HG02852 (cell line): ENCODE measurements at regions not wholly inside any gene's neighbourhood (a gene's known extent, or its start where the extent isn't known, plus 50 kb on each side); places are given as distances from the start of the nearest gene placed in this dataset.
A peak's percentile ranks its signal among the peaks of the same experiment; 100 is the strongest.
"Not testable (repeated sequence)": the region's sequence is repeated elsewhere in the genome, so short reads cannot be mapped to it uniquely, and the experiment has no call there.

Experiments
- ATAC-seq: cut with Tn5 transposase; IDR thresholded peaks from one replicate; pipeline ENCODE4 v1.9.1; 2021; ENCODE audit warnings: mild to moderate bottlenecking, moderate library complexity; ENCODE audit not compliant: unreplicated experiment

- no peak for ATAC-seq
Observed at GRCh38 chr10:8128511-8128910, 74.0 kb downstream of the GATA3 start.

DNA sequence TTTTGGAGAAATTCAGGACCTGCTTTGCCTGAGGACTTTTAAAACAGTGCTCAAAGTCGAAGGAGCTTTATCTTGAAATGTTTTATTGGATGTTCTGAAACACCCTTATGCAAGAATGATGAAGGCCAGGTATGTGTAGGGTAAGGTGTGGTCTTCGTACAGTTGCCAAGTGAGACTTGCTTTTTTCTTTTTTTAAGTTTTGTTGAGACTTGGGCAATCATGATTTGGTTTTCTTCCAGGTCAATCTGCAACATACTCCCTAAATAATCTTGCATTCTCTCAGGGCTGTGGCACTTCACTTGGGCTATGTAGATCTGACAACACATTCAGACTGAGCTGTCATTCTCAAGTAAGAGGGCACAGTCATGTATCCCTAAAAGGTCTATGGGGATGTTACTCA, 75.0 kb downstream of the GATA3 start:
- ATAC-seq: no peak

DNA sequence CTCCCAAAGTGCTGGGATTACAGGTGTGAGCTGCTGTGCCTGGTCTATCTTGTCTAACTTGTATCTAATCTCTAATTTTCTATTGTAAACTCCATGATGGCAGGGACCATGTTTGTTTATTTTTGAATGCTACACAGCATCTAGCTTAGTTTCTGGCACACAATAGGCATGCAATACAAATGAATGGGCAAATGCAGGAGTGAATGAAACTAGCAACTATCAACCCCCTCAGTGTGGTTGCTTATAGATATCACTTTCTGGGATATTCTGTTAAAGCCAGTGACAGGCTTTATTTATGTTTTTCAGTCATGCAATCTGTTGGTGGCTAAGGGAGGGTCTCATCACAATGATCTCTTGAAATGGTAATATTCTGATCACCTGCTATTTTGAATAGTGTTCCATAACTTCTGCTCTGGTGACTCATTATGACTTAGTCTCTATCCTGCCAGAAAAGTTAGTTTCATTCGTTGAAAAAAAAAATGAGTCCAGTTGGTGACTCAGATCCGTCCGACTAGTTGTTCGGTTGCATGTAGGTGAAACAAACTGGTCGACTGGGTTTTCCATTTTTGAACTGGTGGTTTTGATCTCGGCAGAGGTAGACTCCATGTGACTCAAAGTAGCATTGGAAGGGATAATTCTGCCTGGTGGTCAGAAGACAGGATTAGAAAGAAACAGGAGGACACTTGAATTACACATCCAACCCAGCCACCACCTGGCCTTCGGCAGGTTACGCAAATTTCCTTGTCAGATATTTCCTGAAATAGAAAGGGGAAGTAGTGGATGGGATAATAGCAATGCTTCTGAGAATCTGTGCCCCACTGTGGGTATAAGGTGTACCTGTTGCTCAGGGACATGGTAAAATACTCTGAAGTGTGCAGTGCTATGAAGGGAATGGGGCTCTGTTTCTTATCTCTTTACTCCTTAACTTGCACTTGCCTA, 76.8 kb downstream of the GATA3 start:
- peak; percentile 63 for ATAC-seq

DNA sequence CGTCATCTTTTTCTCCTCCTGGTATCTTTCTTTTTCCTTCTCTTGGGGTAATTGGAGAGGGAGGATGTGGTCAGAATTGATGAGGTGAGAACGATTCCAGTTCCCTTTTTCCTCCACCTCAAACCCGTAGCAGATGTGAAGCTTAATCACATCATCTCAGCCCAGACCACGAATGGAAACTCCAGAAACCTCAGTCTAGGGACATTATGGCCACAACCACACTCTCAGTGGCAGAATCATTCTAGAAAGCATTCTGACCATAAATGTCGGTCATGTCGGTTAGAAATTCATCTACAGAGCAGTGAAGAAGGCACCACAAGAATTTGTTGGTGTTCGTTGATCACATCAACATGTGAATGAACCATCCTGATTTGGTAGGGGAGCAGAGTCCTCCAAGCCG, 78.7 kb downstream of the GATA3 start:
- peak; percentile 54 for ATAC-seq

- no peak for ATAC-seq
Observed at GRCh38 chr10:8136736-8137135, 82.2 kb downstream of the GATA3 start.

DNA sequence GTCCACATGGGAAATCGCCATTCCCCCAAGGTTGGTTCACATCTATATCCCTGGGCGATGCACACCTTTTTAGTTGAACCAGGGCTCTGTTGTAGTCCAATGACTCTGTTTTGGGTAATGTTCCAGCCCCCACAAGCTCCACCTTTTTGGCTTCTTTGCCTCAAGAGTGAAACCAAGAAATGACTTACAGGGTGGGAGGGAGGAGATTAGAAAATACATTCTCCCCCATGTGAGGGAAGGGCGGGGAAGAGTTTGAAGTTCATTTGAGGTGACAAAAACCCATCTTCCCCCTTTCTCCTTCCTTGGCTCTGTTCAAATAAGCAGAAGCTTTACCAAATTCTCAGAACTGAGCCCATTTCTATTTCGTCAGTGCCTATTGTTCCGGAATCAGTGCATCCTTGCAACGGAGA, 82.8 kb downstream of the GATA3 start:
- ATAC-seq: no peak

- ATAC-seq: peak; percentile 29
Observed at GRCh38 chr10:8137726-8138125, 83.2 kb downstream of the GATA3 start.

DNA sequence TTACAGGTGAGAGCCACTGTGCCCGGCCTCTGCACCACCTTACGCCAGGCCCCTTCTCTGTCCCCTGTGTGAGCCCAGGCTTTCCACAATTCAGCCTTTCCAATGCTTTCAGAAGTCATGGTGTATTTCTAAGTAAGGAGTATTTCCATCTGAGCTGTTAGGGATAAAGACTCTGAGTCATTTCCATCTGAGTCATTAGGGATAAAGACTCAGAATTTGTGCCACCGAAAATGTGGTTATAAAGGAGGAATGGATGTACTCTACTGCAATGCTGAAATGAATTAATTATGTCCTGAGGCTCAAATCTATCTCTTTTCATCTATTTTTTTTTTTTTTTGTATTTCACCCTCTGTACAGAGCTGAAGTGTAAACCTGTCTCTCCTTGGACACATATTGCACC, 84.0 kb downstream of the GATA3 start:
- ATAC-seq: no peak

GRCh38 chr10:8144496-8144895, 90.0 kb downstream of the GATA3 start:
- no peak for ATAC-seq

- ATAC-seq: no peak
Observed at GRCh38 chr10:8146650-8147049, 92.2 kb downstream of the GATA3 start.

GRCh38 chr10:8149991-8150390, 95.5 kb downstream of the GATA3 start:
- ATAC-seq: no peak

- ATAC-seq: no peak
Observed at GRCh38 chr10:8150401-8150905, 96.0 kb downstream of the GATA3 start.

DNA sequence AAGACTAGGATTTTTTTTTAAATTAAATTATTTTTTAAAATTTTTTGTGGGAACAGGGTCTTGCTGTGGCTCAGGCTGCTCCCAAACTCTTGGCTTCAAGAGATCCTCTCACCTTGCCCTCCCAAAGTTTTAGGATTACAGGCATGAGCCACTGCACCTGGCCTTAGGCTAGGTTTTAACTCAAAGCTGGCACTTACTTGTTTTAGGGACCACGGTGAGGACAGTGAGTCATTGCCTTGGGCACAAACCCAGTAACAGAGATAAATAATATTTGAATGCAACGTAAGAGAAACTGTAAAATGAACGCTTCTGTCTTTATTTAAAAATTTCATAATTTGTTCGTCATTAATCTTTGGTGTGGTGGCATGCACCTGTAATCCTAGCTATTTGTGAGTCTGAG, 96.6 kb downstream of the GATA3 start:
- no peak for ATAC-seq

DNA sequence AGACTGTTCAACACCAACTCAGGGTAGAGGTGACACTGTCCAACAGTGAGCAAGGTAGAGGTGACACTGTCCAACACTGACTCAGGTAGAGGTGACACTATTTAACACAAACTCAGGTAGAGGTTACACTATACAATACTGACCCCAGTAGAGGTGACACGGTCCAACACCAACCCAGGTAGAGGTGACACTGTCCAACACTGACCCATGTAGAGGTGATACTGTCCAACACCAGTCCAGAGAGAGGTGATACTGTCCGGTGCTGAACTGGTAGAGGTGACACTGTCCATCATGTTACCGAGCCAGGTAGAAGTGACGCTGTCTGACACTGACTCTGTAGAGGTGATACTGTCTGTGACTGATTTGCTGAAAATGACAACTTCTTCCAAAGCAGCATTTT, 102.4 kb downstream of the GATA3 start:
- no peak for ATAC-seq

- ATAC-seq: no peak
Observed at GRCh38 chr10:8158193-8159071, 103.9 kb downstream of the GATA3 start.

GRCh38 chr10:8159341-8160165, 105.1 kb downstream of the GATA3 start:
- no peak for ATAC-seq

GRCh38 chr10:8163824-8164223, 109.3 kb downstream of the GATA3 start:
- no peak for ATAC-seq

GRCh38 chr10:8164640-8165039, 110.2 kb downstream of the GATA3 start:
- ATAC-seq: not testable (repeated sequence)

DNA sequence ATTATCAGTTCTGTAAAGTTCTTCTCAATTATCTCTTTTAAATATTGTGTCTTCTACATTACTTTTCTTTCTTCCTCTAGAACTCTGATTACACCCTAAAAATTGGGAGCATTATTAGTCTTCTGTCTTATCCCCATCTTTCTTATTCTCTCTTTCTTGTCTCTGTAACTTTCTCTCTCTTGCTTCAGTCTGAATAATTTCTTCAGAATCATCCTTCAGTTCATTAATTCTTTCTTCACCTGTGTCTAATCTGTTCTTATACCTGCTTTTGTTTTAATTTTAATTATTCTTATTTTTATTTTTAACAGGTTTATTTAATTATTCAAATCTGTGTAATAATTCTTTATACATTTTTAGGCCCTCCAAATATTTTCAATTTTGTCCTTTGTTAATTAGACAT, 114.3 kb downstream of the GATA3 start:
- no peak for ATAC-seq

DNA sequence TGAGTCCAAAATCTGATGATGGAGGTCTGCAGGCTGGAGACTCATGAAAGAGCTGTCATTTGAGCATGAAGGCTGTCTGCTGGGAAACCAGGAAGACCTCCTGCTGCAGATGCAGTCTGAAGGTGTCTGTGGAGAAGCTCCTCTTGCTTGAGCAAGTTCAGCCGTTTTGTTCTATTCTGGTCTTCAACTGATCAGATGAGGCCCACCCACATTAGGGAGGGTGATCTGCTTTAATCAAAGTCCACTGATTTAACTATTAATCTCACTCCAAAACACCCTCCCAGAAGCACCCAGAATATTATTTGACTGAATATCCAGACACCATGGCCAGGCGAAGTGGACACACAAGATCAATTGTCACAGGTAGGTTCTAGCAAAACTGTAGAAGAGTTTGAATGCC, 116.5 kb downstream of the GATA3 start:
- no peak for ATAC-seq

- no peak for ATAC-seq
Observed at GRCh38 chr10:8172604-8173003, 118.1 kb downstream of the GATA3 start.
